ENCODE measurements at regions not wholly inside any gene's neighbourhood (a gene's known extent, or its start where the extent isn't known, plus 50 kb on each side); places are given as distances from the start of the nearest gene placed in this dataset.

DNA sequence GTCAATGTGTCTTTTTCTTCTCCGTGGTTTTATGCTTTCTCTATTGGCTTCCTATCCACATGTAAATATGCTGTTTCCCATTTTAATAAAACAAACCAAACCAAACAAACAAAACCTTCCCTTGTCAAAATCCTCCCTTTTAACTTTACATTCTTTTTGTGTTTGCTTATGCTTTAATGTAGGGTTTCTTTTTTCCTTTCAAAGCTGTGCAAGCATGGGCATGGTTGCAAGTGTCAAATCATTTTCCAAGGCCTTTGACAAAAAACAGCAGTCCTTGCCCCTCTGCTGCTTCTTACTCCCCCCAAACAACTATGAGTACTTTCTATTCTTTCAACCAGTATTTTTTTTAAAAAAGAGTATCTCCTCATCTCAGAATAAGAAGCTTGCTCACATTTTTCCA, 66.0 kb upstream of the ACYP2 start:
- TF ChIP-seq TAF1 (IDR thresholded peaks at IDR 0.05; ENCODE audit: low read depth), result no peak
- no peak for TF ChIP-seq CEBPB (IDR thresholded peaks at IDR 0.05)
- TF ChIP-seq EP300 (IDR thresholded peaks at IDR 0.05; ENCODE audit: borderline replicate concordance), result no peak
- no peak for TF ChIP-seq EGR1 (IDR thresholded peaks at IDR 0.05)
- TF ChIP-seq, protein P1, sequence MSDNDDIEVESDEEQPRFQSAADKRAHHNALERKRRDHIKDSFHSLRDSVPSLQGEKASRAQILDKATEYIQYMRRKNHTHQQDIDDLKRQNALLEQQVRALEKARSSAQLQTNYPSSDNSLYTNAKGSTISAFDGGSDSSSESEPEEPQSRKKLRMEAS (IDR thresholded peaks at IDR 0.05), result no peak
- TF ChIP-seq, protein P2, sequence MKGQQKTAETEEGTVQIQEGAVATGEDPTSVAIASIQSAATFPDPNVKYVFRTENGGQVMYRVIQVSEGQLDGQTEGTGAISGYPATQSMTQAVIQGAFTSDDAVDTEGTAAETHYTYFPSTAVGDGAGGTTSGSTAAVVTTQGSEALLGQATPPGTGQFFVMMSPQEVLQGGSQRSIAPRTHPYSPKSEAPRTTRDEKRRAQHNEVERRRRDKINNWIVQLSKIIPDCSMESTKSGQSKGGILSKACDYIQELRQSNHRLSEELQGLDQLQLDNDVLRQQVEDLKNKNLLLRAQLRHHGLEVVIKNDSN (IDR thresholded peaks at IDR 0.05), result no peak
- no peak for TF ChIP-seq TCF12 (IDR thresholded peaks at IDR 0.05; ENCODE audit: low read depth)
- TF ChIP-seq, protein P3, sequence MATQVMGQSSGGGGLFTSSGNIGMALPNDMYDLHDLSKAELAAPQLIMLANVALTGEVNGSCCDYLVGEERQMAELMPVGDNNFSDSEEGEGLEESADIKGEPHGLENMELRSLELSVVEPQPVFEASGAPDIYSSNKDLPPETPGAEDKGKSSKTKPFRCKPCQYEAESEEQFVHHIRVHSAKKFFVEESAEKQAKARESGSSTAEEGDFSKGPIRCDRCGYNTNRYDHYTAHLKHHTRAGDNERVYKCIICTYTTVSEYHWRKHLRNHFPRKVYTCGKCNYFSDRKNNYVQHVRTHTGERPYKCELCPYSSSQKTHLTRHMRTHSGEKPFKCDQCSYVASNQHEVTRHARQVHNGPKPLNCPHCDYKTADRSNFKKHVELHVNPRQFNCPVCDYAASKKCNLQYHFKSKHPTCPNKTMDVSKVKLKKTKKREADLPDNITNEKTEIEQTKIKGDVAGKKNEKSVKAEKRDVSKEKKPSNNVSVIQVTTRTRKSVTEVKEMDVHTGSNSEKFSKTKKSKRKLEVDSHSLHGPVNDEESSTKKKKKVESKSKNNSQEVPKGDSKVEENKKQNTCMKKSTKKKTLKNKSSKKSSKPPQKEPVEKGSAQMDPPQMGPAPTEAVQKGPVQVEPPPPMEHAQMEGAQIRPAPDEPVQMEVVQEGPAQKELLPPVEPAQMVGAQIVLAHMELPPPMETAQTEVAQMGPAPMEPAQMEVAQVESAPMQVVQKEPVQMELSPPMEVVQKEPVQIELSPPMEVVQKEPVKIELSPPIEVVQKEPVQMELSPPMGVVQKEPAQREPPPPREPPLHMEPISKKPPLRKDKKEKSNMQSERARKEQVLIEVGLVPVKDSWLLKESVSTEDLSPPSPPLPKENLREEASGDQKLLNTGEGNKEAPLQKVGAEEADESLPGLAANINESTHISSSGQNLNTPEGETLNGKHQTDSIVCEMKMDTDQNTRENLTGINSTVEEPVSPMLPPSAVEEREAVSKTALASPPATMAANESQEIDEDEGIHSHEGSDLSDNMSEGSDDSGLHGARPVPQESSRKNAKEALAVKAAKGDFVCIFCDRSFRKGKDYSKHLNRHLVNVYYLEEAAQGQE (IDR thresholded peaks at IDR 0.05; ENCODE audit: low read depth), result no peak
- no peak for TF ChIP-seq FOXM1 (IDR thresholded peaks at IDR 0.05; ENCODE audit: borderline replicate concordance, low read depth)
- TF ChIP-seq RAD21 (IDR thresholded peaks at IDR 0.05; ENCODE audit: low read depth), result no peak
- TF ChIP-seq NFIC (IDR thresholded peaks at IDR 0.05), result no peak
- TF ChIP-seq ZBTB7A (IDR thresholded peaks at IDR 0.05; ENCODE audit: low read depth), result no peak

DNA sequence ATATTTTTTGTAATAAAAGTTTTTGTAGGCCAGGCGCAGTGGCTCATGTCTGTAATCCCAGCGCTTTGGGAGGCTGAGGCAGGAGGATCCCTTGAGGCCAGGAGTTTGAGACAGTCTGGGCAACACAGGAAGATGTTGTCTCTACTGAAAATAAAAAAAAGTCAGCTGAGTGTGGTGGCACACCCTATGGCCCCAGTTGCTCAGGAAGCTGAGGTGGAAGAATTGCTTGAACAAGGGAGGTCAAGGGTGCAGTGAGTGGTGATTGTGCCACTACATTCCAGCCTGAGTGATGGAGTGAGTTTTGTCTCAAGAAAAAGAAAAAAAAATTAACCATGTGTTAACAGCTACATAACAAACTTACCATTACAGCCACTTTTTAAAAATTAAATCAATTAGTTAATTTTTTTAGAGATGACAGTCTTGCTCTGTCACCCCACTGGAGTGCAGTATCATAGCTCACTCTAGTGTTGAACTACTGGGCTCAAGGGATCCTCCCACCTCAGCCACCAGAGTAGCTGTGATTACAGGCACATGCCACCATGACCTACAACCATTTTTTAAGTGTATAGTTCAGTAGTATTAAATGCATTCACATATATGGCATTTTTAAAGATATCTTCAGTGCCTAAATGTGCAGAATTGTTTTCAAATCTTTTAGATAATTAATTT, 67.2 kb upstream of the ACYP2 start:
- TF ChIP-seq, protein P3 (IDR thresholded peaks at IDR 0.05; ENCODE audit: low read depth), result no peak
- TF ChIP-seq, protein P2 (IDR thresholded peaks at IDR 0.05), result no peak
- TF ChIP-seq, protein P1 (IDR thresholded peaks at IDR 0.05), result no peak
- no peak for TF ChIP-seq TAF1 (IDR thresholded peaks at IDR 0.05; ENCODE audit: low read depth)
- no peak for TF ChIP-seq CREB1 (IDR thresholded peaks at IDR 0.05; ENCODE audit: low read depth)
- no peak for TF ChIP-seq NFIC (IDR thresholded peaks at IDR 0.05)
- no peak for TF ChIP-seq EGR1 (IDR thresholded peaks at IDR 0.05)
- TF ChIP-seq CEBPB (IDR thresholded peaks at IDR 0.05), result no peak

DNA sequence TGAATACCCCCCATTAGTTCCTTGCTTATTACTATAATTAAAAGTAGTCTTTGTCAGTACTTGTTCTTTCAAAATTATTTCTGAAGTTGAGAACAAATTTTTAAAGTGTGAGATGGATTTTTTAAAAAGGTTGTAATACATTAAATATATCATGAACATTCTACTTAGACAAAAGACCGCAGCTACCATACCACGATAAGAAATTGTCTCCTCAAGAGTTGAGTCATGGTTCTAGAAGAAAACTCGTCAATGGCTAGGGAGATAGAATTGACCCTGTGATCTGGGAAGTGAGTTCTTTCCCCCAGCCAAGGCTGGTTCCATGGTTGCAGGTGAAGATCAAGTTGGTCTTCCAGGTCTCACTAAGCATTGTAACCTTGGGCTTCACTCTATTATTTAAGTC, 67.8 kb upstream of the ACYP2 start:
- TF ChIP-seq EGR1 (IDR thresholded peaks at IDR 0.05) (no peak), ZBTB7A (IDR thresholded peaks at IDR 0.05; ENCODE audit: low read depth) (no peak), CEBPB (IDR thresholded peaks at IDR 0.05) (no peak), YY1 (IDR thresholded peaks at IDR 0.05; ENCODE audit: low read depth) (no peak), TEAD4 (IDR thresholded peaks at IDR 0.05) (no peak), FOXM1 (IDR thresholded peaks at IDR 0.05; ENCODE audit: borderline replicate concordance, low read depth) (no peak), TCF12 (IDR thresholded peaks at IDR 0.05; ENCODE audit: low read depth) (no peak), RAD21 (IDR thresholded peaks at IDR 0.05; ENCODE audit: low read depth) (no peak), EP300 (IDR thresholded peaks at IDR 0.05; ENCODE audit: borderline replicate concordance) (no peak), CREB1 (IDR thresholded peaks at IDR 0.05; ENCODE audit: low read depth) (no peak), TAF1 (IDR thresholded peaks at IDR 0.05; ENCODE audit: low read depth) (no peak), NFIC (IDR thresholded peaks at IDR 0.05) (no peak)
- TF ChIP-seq, protein P3 (IDR thresholded peaks at IDR 0.05; ENCODE audit: low read depth), result no peak
- TF ChIP-seq, protein P1 (IDR thresholded peaks at IDR 0.05), result no peak
- TF ChIP-seq, protein P2 (IDR thresholded peaks at IDR 0.05), result no peak

DNA sequence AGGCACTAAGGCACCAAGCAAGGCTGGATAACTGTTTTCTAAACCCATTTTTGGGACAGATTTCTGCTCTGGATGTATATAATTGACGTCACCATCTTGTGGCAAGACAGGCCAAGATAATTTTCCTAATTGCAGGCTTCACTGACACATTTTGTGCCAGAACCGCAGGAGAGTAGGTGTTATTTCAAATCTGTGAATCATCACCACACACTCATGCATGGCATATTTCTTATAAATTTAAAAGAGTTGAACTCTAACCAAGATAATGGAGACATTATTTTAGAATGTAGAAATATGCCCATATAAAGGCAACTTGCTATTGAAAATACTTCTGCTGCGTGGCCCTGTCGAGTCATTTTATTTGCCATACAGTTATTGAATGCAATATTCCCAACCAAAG, 68.3 kb upstream of the ACYP2 start:
- TF ChIP-seq CREB1 (IDR thresholded peaks at IDR 0.05; ENCODE audit: low read depth) (no peak), TEAD4 (IDR thresholded peaks at IDR 0.05) (no peak), NFIC (IDR thresholded peaks at IDR 0.05) (no peak), YY1 (IDR thresholded peaks at IDR 0.05; ENCODE audit: low read depth) (no peak), EP300 (IDR thresholded peaks at IDR 0.05; ENCODE audit: borderline replicate concordance) (no peak), FOXM1 (IDR thresholded peaks at IDR 0.05; ENCODE audit: borderline replicate concordance, low read depth) (no peak), RAD21 (IDR thresholded peaks at IDR 0.05; ENCODE audit: low read depth) (no peak), TCF12 (IDR thresholded peaks at IDR 0.05; ENCODE audit: low read depth) (no peak), CEBPB (IDR thresholded peaks at IDR 0.05) (no peak), EGR1 (IDR thresholded peaks at IDR 0.05) (no peak), TAF1 (IDR thresholded peaks at IDR 0.05; ENCODE audit: low read depth) (no peak), ZBTB7A (IDR thresholded peaks at IDR 0.05; ENCODE audit: low read depth) (no peak)
- TF ChIP-seq, protein P1 (IDR thresholded peaks at IDR 0.05), result no peak
- TF ChIP-seq, protein P3 (IDR thresholded peaks at IDR 0.05; ENCODE audit: low read depth), result no peak
- TF ChIP-seq, protein P2 (IDR thresholded peaks at IDR 0.05), result no peak
